T-helper 17 cell (primary cell): ENCODE measurements at regions not wholly inside any gene's neighbourhood (a gene's known extent, or its start where the extent isn't known, plus 50 kb on each side); places are given as distances from the start of the nearest gene placed in this dataset.
A peak's percentile ranks its signal among the peaks of the same experiment; 100 is the strongest.

ENCODE experiments used
- ATAC-seq: fragments of 150-1000 bp; cut with Tn5 transposase; 2 replicates; pipeline ENCODE4 v1.10.0; 2021; ENCODE audit warnings: mild to moderate bottlenecking, moderate library complexity
- DNase-seq, 3 donors: peaks; one replicate each; pipeline versions ENCODE4 v3.0.0 to v3.0.0-alpha.2; 2020 to 2021
- H3K9me3 ChIP-seq: one replicate; pipeline ENCODE4 v1.7.0; 2013; ENCODE audit warnings: low read length, mild to moderate bottlenecking; ENCODE audit not compliant: control insufficient read depth, poor library complexity, severe bottlenecking
- H3K27ac Mint-ChIP-seq: one replicate; pipeline ENCODE4 v1.8.0; 2022; ENCODE audit warnings: mild to moderate bottlenecking, moderate library complexity, mixed read lengths
- H3K27me3 Mint-ChIP-seq: one replicate; pipeline ENCODE4 v1.8.0; 2022; ENCODE audit warnings: mixed read lengths
- H3K36me3 Mint-ChIP-seq: one replicate; pipeline ENCODE4 v1.8.0; 2022; ENCODE audit warnings: low read depth, mixed read lengths
- H3K4me1 Mint-ChIP-seq: one replicate; pipeline ENCODE4 v1.8.0; 2022; ENCODE audit warnings: mild to moderate bottlenecking, mixed read lengths
- H3K4me3 Mint-ChIP-seq: one replicate; pipeline ENCODE4 v1.8.0; 2022; ENCODE audit warnings: mild to moderate bottlenecking, moderate library complexity, mixed read lengths

- Mint-ChIP-seq H3K4me3 (no peak overlapping the region), H3K36me3 (peaks cover 7% of the 10 kb centered on the region), H3K4me1 (peaks cover 4% of the 10 kb centered on the region), H3K27ac (no peak overlapping the region), H3K27me3 (peaks cover 31% of the 10 kb centered on the region)
- peak; percentile 84 for ATAC-seq
- H3K9me3 ChIP-seq, result no peaks in the 10 kb centered on the region
- peak in 2 of 3 donors; percentile 7 to 44 for DNase-seq
These were observed 184.8 kb upstream of the GSE1 start for GRCh38 chr16:85428168-85428898.

DNA sequence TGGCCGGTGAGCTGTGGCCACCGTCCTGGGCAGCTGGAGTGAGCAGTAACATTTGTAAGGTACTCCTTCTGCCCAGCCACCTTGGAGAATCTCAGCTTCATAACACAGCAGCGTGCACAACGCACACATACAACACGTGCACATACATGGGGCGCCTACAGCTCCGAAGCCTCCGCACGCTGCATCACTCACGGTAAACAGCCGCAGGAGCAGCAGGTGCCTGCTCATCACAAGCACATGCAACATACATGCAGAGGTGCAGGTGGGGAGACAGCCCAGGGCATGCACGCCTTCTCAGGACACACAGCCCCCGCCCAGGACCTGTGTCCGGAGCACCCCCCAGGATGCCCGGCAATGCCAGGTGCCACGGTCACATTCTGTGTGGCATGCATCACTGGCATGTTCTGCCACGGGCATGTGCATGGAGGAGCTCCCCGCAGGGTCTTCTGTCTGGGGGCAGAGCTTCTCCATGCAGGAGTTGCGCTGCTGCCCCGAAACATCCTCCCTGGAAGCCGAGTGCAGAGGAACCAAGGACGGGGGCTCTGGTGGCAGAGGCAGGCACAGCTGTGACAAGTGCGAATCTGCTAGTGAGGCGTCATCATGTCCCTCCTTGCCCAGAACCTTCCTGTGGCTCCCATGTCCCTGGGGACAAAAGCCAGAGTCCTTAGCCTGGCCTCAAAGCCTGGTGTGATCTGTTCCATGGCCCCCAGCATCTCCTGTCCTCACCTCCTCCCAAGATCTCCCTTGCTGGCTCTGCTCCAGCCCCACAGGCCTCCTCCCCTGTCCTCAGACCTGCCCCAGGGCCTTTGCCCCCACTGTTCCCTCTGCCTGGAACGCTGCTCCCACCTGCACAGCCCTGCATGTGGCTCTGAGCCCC, 184.0 kb upstream of the GSE1 start:
- no peak for ATAC-seq
- Mint-ChIP-seq H3K27me3 (peaks cover 27% of the 10 kb centered on the region), H3K4me3 (no peak overlapping the region), H3K27ac (no peak overlapping the region), H3K4me1 (peaks cover 4% of the 10 kb centered on the region), H3K36me3 (peaks cover 7% of the 10 kb centered on the region)
- no peaks in the 10 kb centered on the region for H3K9me3 ChIP-seq
- DNase-seq, result peak in 2 of 3 donors; percentile 1 to 4

GRCh38 chr16:85429776-85430522, 183.2 kb upstream of the GSE1 start:
- peaks cover 26% of the 10 kb centered on the region for H3K27me3 Mint-ChIP-seq
- no peak for ATAC-seq
- H3K4me1 Mint-ChIP-seq, result peaks cover 7% of the 10 kb centered on the region

DNA sequence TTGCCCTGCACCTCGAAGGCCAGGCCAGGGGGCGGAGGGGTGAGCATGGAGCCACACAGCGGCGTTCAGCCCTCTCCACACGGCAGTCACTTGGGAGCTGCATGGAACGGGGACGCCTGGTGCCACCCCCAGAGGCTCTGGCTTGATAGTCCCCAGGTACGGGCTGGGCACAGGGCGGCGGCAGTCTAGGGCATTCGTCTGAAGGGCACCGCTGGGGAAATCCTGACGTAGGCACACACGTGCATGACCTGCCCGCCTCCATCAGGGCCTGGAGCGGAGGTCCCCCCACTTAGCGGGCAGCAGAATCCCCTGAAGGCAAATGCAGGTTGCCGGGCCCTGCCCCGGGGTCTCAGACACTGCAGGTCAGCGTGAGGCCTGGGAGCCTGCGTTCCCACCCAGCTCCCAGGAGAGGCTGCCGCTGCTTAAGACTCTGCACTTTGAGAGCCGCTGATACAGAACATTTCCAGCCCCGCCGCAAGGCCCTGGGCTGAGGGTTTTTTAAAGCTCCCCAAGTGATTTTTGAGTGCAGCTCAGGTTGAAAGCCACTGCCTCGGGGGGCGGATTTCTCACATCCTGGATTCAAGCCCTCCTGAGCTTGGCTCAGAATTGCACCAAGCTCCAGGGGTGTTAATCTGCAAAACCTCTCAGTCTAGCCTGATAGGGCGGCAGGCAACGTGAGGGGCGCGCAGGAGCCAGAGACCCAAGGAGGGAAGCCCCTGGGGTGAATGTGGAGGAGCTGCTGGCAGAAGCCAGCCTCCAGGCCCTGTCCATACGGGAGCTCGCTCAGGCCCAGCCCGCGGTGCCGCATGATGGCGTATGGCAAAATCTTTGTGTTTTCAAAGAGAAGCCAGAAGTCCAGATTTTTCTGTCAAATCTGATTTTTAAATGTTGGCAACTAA, 182.3 kb upstream of the GSE1 start:
- Mint-ChIP-seq H3K4me3 (no peak overlapping the region), H3K27ac (no peak overlapping the region), H3K36me3 (peaks cover 7% of the 10 kb centered on the region), H3K27me3 (peaks cover 18% of the 10 kb centered on the region), H3K4me1 (peaks cover 5% of the 10 kb centered on the region)
- no peaks in the 10 kb centered on the region for H3K9me3 ChIP-seq
- no peak for ATAC-seq
- peak in 1 of 3 donors; percentile 6 for DNase-seq

More at GRCh38 chr16:85429776-85430522, 183.2 kb upstream of the GSE1 start:
- H3K9me3 ChIP-seq, result no peaks in the 10 kb centered on the region
- no peak overlapping the region for H3K27ac Mint-ChIP-seq
- H3K4me3 Mint-ChIP-seq, result no peak overlapping the region
- H3K36me3 Mint-ChIP-seq, result peaks cover 7% of the 10 kb centered on the region
- DNase-seq, result peak in 2 of 3 donors; percentile 0 to 1

DNA sequence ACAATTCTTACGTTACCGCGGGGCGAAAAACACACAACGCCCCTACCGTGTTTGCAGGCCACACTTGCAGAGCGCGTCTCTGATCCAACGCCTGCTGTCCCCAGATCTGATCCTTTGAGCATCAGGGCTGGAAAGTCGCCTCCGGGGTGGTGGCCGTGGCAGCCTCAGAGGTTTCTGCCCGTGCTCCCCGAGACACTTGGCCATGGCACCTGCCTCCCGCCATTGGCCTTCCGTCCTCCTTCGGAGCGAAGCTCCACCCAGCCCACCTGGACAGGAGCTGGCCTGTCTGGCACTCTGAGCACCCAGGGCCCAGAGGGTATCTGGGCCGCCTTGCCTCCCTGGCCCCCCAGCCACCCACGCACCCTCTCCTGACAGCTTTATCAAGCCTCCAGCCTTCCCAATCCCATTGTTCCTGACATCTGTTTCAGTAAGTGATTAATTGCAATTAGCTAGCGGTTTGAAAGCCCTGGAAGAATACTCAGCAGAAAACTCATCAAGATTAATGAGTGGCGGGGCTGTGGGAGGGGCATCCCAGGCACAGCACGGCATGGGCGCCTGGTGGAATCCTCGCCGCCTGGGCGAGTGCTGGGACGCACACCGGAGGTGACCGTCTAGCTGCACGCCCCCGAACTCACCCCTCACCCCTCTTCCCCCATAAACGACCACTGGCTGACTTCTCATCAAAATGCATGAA, 181.5 kb upstream of the GSE1 start:
- peak in 1 of 3 donors; percentile 3 for DNase-seq
- no peak overlapping the region for H3K4me3 Mint-ChIP-seq
- H3K27me3 Mint-ChIP-seq, result peaks cover 11% of the 10 kb centered on the region
- no peak overlapping the region for H3K27ac Mint-ChIP-seq
- H3K4me1 Mint-ChIP-seq, result peaks cover 5% of the 10 kb centered on the region
- peaks cover 3% of the 10 kb centered on the region for H3K36me3 Mint-ChIP-seq
- H3K9me3 ChIP-seq, result no peaks in the 10 kb centered on the region
- ATAC-seq, result no peak

DNA sequence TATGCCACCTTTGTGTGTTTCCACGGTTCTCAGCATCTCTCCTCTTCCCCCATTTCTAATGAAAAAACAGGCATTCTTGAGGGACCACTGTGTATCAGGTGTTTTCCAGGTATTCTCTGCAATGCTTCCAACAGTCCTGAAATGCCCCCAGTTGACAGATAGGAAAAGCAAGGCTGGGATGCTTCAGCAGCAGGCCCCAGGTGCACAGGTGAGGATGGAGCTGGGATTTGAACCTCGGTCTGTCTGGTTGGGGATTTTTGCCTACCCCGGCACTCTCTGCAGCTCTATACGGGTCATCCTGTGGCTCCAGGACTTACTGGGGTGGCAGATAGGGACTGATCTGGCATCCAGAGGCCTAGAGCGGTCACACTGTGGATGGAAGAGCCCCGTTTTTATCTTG, 180.5 kb upstream of the GSE1 start:
- peaks cover 3% of the 10 kb centered on the region for H3K36me3 Mint-ChIP-seq
- no peak overlapping the region for H3K4me3 Mint-ChIP-seq
- peaks cover 5% of the 10 kb centered on the region for H3K4me1 Mint-ChIP-seq
- H3K27me3 Mint-ChIP-seq, result peaks cover 5% of the 10 kb centered on the region
- no peak for DNase-seq
- no peak for ATAC-seq
- H3K9me3 ChIP-seq, result no peaks in the 10 kb centered on the region
- H3K27ac Mint-ChIP-seq, result peak overlapping the region; percentile 62

- H3K4me3 Mint-ChIP-seq, result no peak overlapping the region
- H3K27ac Mint-ChIP-seq, result no peak overlapping the region
- no peak for DNase-seq
These were observed 179.6 kb upstream of the GSE1 start for GRCh38 chr16:85433477-85433876.

DNA sequence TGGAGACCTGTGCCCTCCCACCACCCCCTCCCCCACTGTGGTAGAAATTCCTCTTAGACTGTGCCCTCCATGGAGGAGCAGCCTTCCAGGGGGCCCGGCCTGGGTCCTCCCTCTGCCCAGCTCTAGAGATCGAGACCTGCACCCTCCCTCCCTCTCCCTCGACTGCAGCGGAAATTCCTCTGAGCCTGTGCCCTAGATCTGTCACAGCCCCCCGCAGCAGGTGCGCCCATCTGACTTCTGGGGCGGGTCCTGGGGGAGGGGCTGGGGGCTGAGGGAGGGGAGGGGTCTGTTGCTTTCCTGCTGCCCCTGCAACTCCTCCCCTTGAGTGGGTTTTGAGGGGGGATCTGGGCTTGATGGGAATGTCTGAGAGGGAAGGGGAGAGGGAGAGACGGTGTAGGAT, 177.8 kb upstream of the GSE1 start:
- Mint-ChIP-seq H3K27ac (no peak overlapping the region), H3K36me3 (no peaks in the 10 kb centered on the region), H3K4me1 (peaks cover 3% of the 10 kb centered on the region), H3K4me3 (no peak overlapping the region), H3K27me3 (no peaks in the 10 kb centered on the region)
- no peak for DNase-seq
- no peaks in the 10 kb centered on the region for H3K9me3 ChIP-seq
- ATAC-seq, result no peak

More at GRCh38 chr16:85433477-85433876, 179.6 kb upstream of the GSE1 start:
- ATAC-seq, result no peak
- Mint-ChIP-seq H3K36me3 (peaks cover 3% of the 10 kb centered on the region), H3K27me3 (peaks cover 5% of the 10 kb centered on the region), H3K4me1 (peaks cover 5% of the 10 kb centered on the region)
- no peaks in the 10 kb centered on the region for H3K9me3 ChIP-seq

DNA sequence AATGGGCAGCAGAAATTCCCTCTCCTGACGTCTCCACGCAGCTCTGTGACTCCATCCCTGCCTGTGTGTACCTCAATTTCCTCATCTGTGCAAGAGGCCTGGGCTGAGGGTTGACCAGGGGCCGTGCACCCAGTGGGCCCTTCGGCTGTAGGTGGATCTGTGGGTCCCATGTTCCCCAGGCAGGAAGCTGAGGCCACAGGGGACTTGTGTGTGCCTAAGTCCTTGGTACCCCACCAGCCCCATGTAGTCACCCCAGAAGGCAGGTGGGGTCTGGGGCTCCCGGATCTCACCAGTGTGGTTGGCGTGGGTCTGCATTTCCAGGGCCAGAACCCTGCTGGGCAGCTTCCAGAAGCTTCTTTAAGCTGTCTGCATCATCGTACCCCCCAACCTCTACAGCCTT, 177.4 kb upstream of the GSE1 start:
- Mint-ChIP-seq H3K4me1 (peaks cover 3% of the 10 kb centered on the region), H3K27me3 (no peaks in the 10 kb centered on the region), H3K27ac (no peak overlapping the region), H3K36me3 (no peaks in the 10 kb centered on the region), H3K4me3 (no peak overlapping the region)
- H3K9me3 ChIP-seq, result no peaks in the 10 kb centered on the region
- DNase-seq, result no peak
- ATAC-seq, result no peak

DNA sequence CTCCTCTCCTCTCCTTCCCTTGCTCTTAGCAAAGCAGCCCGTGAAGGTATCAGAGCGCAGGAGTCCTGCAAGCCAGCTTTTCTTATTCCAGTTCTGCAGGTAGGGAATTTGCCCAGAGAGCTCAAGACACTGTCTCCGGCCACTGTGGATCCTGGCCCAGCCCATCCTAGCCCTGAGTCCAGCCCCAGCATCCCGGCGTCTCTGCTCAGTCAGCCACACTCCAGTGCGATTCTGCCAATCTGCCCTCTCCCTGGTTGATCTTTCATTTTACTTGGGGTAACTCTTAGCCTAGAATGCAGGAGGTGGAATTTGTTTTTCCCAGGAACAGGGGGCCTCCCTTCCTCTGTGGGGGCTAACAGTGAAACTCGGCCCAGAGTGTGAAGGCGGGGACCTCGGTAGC, 176.9 kb upstream of the GSE1 start:
- DNase-seq (no peak), ATAC-seq (no peak)
- no peaks in the 10 kb centered on the region for H3K36me3 Mint-ChIP-seq
- H3K9me3 ChIP-seq, result no peaks in the 10 kb centered on the region
- no peaks in the 10 kb centered on the region for H3K27me3 Mint-ChIP-seq
- H3K4me3 Mint-ChIP-seq, result no peak overlapping the region
- H3K27ac Mint-ChIP-seq, result no peak overlapping the region
- peaks cover 3% of the 10 kb centered on the region for H3K4me1 Mint-ChIP-seq

DNA sequence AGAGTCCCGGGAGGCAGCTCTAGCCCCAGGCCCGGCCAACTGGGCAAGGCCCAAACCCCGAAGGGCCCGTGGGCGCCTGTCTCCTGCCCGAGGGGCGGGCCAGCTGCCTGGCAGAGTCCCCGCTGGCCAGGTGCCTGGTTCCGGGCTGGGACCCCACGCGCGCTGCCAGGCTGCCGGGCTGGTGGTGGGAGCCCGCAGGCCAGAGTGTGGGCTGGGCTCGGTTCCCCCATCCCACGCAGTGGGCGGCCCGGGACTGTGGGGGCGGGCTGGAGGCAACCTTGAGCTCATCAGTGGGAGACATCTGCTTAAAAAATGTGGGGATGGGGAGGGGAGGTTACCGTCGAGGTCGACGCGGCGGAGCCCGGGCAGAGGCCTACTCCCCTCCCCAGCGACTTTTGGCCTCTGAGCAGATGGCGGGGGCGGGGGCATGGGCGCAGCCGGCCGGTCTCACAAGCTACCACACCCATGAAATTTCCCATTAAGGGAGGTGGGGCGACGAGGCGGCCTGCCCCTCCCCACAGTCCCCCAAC, 176.4 kb upstream of the GSE1 start:
- Mint-ChIP-seq H3K27me3 (no peaks in the 10 kb centered on the region), H3K4me3 (no peak overlapping the region), H3K36me3 (no peaks in the 10 kb centered on the region), H3K4me1 (peaks cover 3% of the 10 kb centered on the region), H3K27ac (no peak overlapping the region)
- H3K9me3 ChIP-seq, result no peaks in the 10 kb centered on the region
- no peak for DNase-seq
- ATAC-seq, result no peak
